Psoas muscle (tissue), 7 donors: ENCODE measurements at regions not wholly inside any gene's neighbourhood (a gene's known extent, or its start where the extent isn't known, plus 50 kb on each side); places are given as distances from the start of the nearest gene placed in this dataset.

Source experiments
- ATAC-seq, 4 donors: fragments of 200-7000 bp; cut with Tn5 transposase; one replicate each; pipeline ENCODE4 v1.9.1; 2020; ENCODE audit warnings: moderate library complexity in 3 of 4, mild to moderate bottlenecking in 2 of 4
- DNase-seq, 2 donors: peaks; one replicate each; pipeline ENCODE4 v3.0.0-alpha.2; 2020
- H3K27ac ChIP-seq: fragments of 200-600 bp; one replicate; pipeline ENCODE4 v1.8.0; 2022
- H3K27me3 ChIP-seq, 3 donors: fragments of 200-600 bp in 1 of 3; one replicate each; pipeline versions ENCODE4 v1.6.1 to v1.8.0; 2013 to 2022; ENCODE audit warnings: low read length in 2 of 3, mild to moderate bottlenecking in 2 of 3, moderate library complexity in 1 of 3; ENCODE audit not compliant: insufficient read depth in 3 of 3
- H3K36me3 ChIP-seq, 2 donors: fragments of 200-600 bp in 1 of 2; one replicate each; pipeline versions ENCODE4 v1.6.1 to v1.8.0; 2013 to 2022; ENCODE audit warnings: low read depth in 1 of 2, mild to moderate bottlenecking in 1 of 2, moderate library complexity in 1 of 2; ENCODE audit not compliant: insufficient read depth in 1 of 2
- H3K4me1 ChIP-seq: fragments of 200-600 bp; one replicate; pipeline ENCODE4 v1.8.0; 2022
- H3K4me3 ChIP-seq: fragments of 200-600 bp; one replicate; pipeline ENCODE4 v1.8.0; 2022; ENCODE audit warnings: mild to moderate bottlenecking
- H3K9me3 ChIP-seq: fragments of 200-600 bp; one replicate; pipeline ENCODE4 v1.8.0; 2022
- CTCF ChIP-seq: fragments of 200-600 bp; IDR thresholded peaks from one replicate; pipeline ENCODE4 v1.8.0; 2022; ENCODE audit warnings: antibody characterized with exemption
- WGBS, 3 donors: extraction: QIAGEN DNeasy Blood & Tissue Kit; methylation state at CpG; one replicate each; pipeline versions ENCODE4 v1.1.6 to v1.1.7; 2013; 5-methylcytosine and 5-hydroxymethylcytosine counted together
- intact Hi-C, 2 donors: fragments of 100-400 bp; cut with DNase I; formaldehyde crosslinking; loops; one replicate each; pipeline versions ENCODE4 v1.11.0 to v1.14.2; 2022
- donor health status: healthy with polysubstance abuse.
- donor health status: DM: no; HTN: no; CAD: no; lungs with moderate emphysema.
- donor health status: Bipolar disorder and iron deficiency.
- donor health status: healthy.
- donor health status: DM: yes; HTN: yes; CAD: no.
- donor health status: DM: no; HTN: no; CAD: no.
- donor health status: DM: yes; HTN: yes; CAD: no.

GRCh38 chr19:30686176-30686820 is 314.1 kb downstream of the ZNF536 start:
- Histone ChIP-seq H3K27ac (no peak overlapping the region), H3K9me3 (no peaks in the 10 kb centered on the region), H3K4me1 (no peaks in the 10 kb centered on the region), H3K4me3 (no peak overlapping the region), H3K36me3 (no peaks in the 10 kb centered on the region), H3K27me3 (peaks cover 0 to 21% (median 0%) of the 10 kb centered on the region in 3 donors)
- intact Hi-C loops, result loop anchor here in 1 of 2 donors (10.0 kb wide), 1 partner anchor 669 kb away; no protein-coding TSS in a partner anchor
- ATAC-seq, result no peak
- TF ChIP-seq CTCF, result no peak
- DNase-seq, result no peak
- WGBS, 3 donors, result 58 to 63% (median 59%) methylated on average over 23 of the region's 23 CpGs

GRCh38 chr19:30685426-30686000 is 313.3 kb downstream of the ZNF536 start:
- no peak overlapping the region for H3K4me3 ChIP-seq
- H3K9me3 ChIP-seq, result no peaks in the 10 kb centered on the region
- no peaks in the 10 kb centered on the region for H3K4me1 ChIP-seq
- ATAC-seq (no peak), DNase-seq (no peak)
- intact Hi-C loops, result loop anchor here in 1 of 2 donors (10.0 kb wide), 1 partner anchor 669 kb away; no protein-coding TSS in a partner anchor
- 78 to 83% (median 80%) methylated on average over 13 of the region's 13 CpGs for WGBS, 3 donors
- peaks cover 0 to 23% (median 1%) of the 10 kb centered on the region in 3 donors for H3K27me3 ChIP-seq
- TF ChIP-seq CTCF, result no peak
- H3K27ac ChIP-seq, result no peak overlapping the region
- no peaks in the 10 kb centered on the region for H3K36me3 ChIP-seq

- no peak for ATAC-seq
- peaks cover 0 to 28% (median 1%) of the 10 kb centered on the region in 3 donors for H3K27me3 ChIP-seq
- TF ChIP-seq CTCF, result no peak
- 83 to 85% (median 83%) methylated on average over 10 of the region's 10 CpGs for WGBS, 3 donors
- H3K4me3 ChIP-seq, result no peak overlapping the region
- H3K36me3 ChIP-seq, result no peaks in the 10 kb centered on the region
- intact Hi-C loops, result loop anchor here (5.0 to 10.0 kb wide), 4 partner anchors 670 to 1543 kb away; no protein-coding TSS in a partner anchor
- DNase-seq, result no peak
- no peaks in the 10 kb centered on the region for H3K9me3 ChIP-seq
- no peak overlapping the region for H3K27ac ChIP-seq
- H3K4me1 ChIP-seq, result no peaks in the 10 kb centered on the region
These were observed 312.4 kb downstream of the ZNF536 start for GRCh38 chr19:30684613-30685012.

- no peaks in the 10 kb centered on the region for H3K4me1 ChIP-seq
These were observed 310.9 kb downstream of the ZNF536 start for GRCh38 chr19:30682999-30683536.

More at GRCh38 chr19:30682999-30683536, 310.9 kb downstream of the ZNF536 start:
- Histone ChIP-seq H3K27me3 (peaks cover 0 to 23% (median 3%) of the 10 kb centered on the region in 3 donors), H3K9me3 (no peaks in the 10 kb centered on the region), H3K27ac (no peak overlapping the region), H3K36me3 (no peaks in the 10 kb centered on the region), H3K4me3 (no peak overlapping the region)
- TF ChIP-seq CTCF, result peak; percentile 89
- DNase-seq, result peak; percentile 71 to 82
- ATAC-seq, result peak; percentile 63 to 82 (median 80)
- intact Hi-C loops, result loop anchor here (5.0 to 10.0 kb wide), 4 partner anchors 672 to 1544 kb away; no protein-coding TSS in a partner anchor
- 6 to 7% (median 7%) methylated on average over 13 of the region's 13 CpGs for WGBS, 3 donors
